ENCODE measurements at regions not wholly inside any gene's neighbourhood (a gene's known extent, or its start where the extent isn't known, plus 50 kb on each side); places are given as distances from the start of the nearest gene placed in this dataset.

GRCh38 chr13:85347251-85347650 is 452.0 kb downstream of the SLITRK6 start:
- TF ChIP-seq, protein P1, sequence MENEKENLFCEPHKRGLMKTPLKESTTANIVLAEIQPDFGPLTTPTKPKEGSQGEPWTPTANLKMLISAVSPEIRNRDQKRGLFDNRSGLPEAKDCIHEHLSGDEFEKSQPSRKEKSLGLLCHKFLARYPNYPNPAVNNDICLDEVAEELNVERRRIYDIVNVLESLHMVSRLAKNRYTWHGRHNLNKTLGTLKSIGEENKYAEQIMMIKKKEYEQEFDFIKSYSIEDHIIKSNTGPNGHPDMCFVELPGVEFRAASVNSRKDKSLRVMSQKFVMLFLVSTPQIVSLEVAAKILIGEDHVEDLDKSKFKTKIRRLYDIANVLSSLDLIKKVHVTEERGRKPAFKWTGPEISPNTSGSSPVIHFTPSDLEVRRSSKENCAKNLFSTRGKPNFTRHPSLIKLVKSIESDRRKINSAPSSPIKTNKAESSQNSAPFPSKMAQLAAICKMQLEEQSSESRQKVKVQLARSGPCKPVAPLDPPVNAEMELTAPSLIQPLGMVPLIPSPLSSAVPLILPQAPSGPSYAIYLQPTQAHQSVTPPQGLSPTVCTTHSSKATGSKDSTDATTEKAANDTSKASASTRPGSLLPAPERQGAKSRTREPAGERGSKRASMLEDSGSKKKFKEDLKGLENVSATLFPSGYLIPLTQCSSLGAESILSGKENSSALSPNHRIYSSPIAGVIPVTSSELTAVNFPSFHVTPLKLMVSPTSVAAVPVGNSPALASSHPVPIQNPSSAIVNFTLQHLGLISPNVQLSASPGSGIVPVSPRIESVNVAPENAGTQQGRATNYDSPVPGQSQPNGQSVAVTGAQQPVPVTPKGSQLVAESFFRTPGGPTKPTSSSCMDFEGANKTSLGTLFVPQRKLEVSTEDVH (IDR thresholded peaks at IDR 0.05; ENCODE audit: low read depth, partially characterized antibody): no peak
- TF ChIP-seq, protein P2, sequence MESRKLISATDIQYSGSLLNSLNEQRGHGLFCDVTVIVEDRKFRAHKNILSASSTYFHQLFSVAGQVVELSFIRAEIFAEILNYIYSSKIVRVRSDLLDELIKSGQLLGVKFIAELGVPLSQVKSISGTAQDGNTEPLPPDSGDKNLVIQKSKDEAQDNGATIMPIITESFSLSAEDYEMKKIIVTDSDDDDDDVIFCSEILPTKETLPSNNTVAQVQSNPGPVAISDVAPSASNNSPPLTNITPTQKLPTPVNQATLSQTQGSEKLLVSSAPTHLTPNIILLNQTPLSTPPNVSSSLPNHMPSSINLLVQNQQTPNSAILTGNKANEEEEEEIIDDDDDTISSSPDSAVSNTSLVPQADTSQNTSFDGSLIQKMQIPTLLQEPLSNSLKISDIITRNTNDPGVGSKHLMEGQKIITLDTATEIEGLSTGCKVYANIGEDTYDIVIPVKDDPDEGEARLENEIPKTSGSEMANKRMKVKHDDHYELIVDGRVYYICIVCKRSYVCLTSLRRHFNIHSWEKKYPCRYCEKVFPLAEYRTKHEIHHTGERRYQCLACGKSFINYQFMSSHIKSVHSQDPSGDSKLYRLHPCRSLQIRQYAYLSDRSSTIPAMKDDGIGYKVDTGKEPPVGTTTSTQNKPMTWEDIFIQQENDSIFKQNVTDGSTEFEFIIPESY (IDR thresholded peaks at IDR 0.05): no peak
- no peak for TF ChIP-seq ZZZ3 (IDR thresholded peaks at IDR 0.05; ENCODE audit: control insufficient read depth, insufficient read length, low read depth)
- TF ChIP-seq REST (IDR thresholded peaks at IDR 0.05; ENCODE audit: low read depth, low read length): no peak
- TF ChIP-seq EZH2 (IDR thresholded peaks at IDR 0.05; ENCODE audit: borderline replicate concordance, control insufficient read depth, low read depth, low read length): no peak
- TF ChIP-seq SP1 (IDR thresholded peaks at IDR 0.05; ENCODE audit: low read depth, low read length): no peak
- TF ChIP-seq ZNF274 (IDR thresholded peaks at IDR 0.05; ENCODE audit: insufficient read depth, insufficient read length): no peak
- TF ChIP-seq MAX (IDR thresholded peaks at IDR 0.05; ENCODE audit: low read depth, low read length): no peak
- TF ChIP-seq NRF1 (conservative IDR thresholded peaks at IDR 0.05; ENCODE audit: low read depth, low read length): no peak
- no peak for TF ChIP-seq CTCF (IDR thresholded peaks at IDR 0.05 in 2 of 3, conservative IDR thresholded peaks at IDR 0.05 in 1 of 3; ENCODE audit: control insufficient read depth in 2 of 3, extremely low read depth in 1 of 3, insufficient read depth in 1 of 3, low read depth in 3 of 3, low read length in 3 of 3)
- no peak for TF ChIP-seq BRCA1 (IDR thresholded peaks at IDR 0.05; ENCODE audit: low read depth, low read length)
- TF ChIP-seq ZNF217 (IDR thresholded peaks at IDR 0.05): no peak
